K562 (cell line): ENCODE measurements at regions not wholly inside any gene's neighbourhood (a gene's known extent, or its start where the extent isn't known, plus 50 kb on each side); places are given as distances from the start of the nearest gene placed in this dataset.

Experiments used
- CBX8 ChIP-seq: fragments of 200-600 bp; sonication (generic); IDR thresholded peaks from 2 replicates; pipeline ENCODE4 v1.6.1; 2012; ENCODE audit warnings: borderline replicate concordance, mixed run types, low read depth, mild to moderate bottlenecking, moderate library complexity, mixed read lengths, low read length, control low read depth, inconsistent platforms; ENCODE audit not compliant: poor library complexity, severe bottlenecking; ENCODE audit errors: extremely low read depth
- EGR1 ChIP-seq: fragments of 450-650 bp; conservative IDR thresholded peaks from 2 replicates; pipeline ENCODE4 v1.6.1; 2017; ENCODE audit warnings: mild to moderate bottlenecking
- KLF10 ChIP-seq: fragments of 250-450 bp; sonication (Bioruptor Pico); IDR thresholded peaks from 2 replicates; pipeline ENCODE4 v1.6.1; 2021; ENCODE audit warnings: matching md5 sums
- MBD2 ChIP-seq: sonication (generic); IDR thresholded peaks from 2 replicates; pipeline ENCODE4 v1.6.1; 2016; ENCODE audit warnings: low read depth, borderline replicate concordance
- NFE2 ChIP-seq: IDR thresholded peaks from 2 replicates; pipeline ENCODE4 v1.6.1; 2014; ENCODE audit warnings: antibody characterized with exemption, low read depth
- NRF1 ChIP-seq, 2 experiments: fragments of 450-650 bp; IDR thresholded peaks in 1 of 2; conservative IDR thresholded peaks in 1 of 2; 2 replicates each; pipeline ENCODE4 v1.6.1; 2014; ENCODE audit warnings: mild to moderate bottlenecking in 2 of 2
- POLR2A ChIP-seq: fragments of 450-650 bp; conservative IDR thresholded peaks from 2 replicates; pipeline ENCODE4 v1.6.1; 2016
- SP1 ChIP-seq: sonication (generic); formaldehyde crosslinking; IDR thresholded peaks from 2 replicates; pipeline ENCODE4 v1.8.1; 2022; ENCODE audit warnings: mild to moderate bottlenecking, missing genetic modification reagents
- SP2 ChIP-seq: IDR thresholded peaks from 2 replicates; pipeline ENCODE4 v1.6.1; 2011; ENCODE audit warnings: mild to moderate bottlenecking, low read depth, low read length, moderate library complexity; ENCODE audit not compliant: poor library complexity, severe bottlenecking; ENCODE audit errors: extremely low read depth
- ZBTB17 ChIP-seq: fragments of 450-650 bp; formaldehyde crosslinking; IDR thresholded peaks from 2 replicates; pipeline ENCODE4 v1.4.0; 2020; ENCODE audit warnings: mild to moderate bottlenecking
- ZSCAN29 ChIP-seq: fragments of 450-650 bp; IDR thresholded peaks from 2 replicates; pipeline ENCODE4 v1.6.1; 2017
- TF ChIP-seq, protein P1 (sequence below), 3 experiments: IDR thresholded peaks in 2 of 3; conservative IDR thresholded peaks in 1 of 3; 2 replicates each; pipeline ENCODE4 v1.5.1; 2011 to 2012; ENCODE audit warnings: low read length in 3 of 3, mild to moderate bottlenecking in 3 of 3, control low read depth in 2 of 3, improper control_type of control experiment in 1 of 3, inconsistent platforms in 1 of 3, low read depth in 1 of 3, mixed read lengths in 1 of 3, moderate library complexity in 1 of 3; ENCODE audit not compliant: insufficient read depth in 2 of 3
- TF ChIP-seq, protein P2 (sequence below): fragments of 250-450 bp; sonication (Bioruptor Pico); IDR thresholded peaks from 2 replicates; pipeline ENCODE4 v1.4.0; 2020
- TF ChIP-seq, protein P3 (sequence below): sonication (generic); formaldehyde crosslinking; IDR thresholded peaks from 2 replicates; pipeline ENCODE4 v1.8.0; 2022; ENCODE audit warnings: mild to moderate bottlenecking, missing genetic modification reagents, borderline replicate concordance

DNA sequence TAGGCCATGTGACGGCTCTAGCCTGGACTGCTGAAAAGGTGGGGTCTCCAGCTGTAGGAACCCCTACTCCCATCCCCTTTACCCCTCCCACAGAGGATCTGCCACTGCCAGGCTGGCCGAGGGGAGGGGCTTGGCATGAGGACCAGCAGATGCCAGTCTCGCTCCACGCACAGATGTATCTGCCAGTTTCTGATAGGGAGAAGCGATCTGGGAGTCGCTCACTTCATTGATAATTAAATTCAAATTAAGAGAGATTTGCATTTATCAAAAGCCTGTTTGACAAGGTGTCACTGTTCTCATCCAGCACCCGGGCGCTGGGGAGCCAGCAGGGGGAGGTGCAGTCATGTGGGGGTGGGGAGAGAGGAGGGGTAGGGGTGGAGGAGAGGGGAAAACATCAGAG is 217.6 kb upstream of the MYL2 start:
- no peak for TF ChIP-seq KLF10 (CRISPR knock-in tag)
- TF ChIP-seq, protein P1, sequence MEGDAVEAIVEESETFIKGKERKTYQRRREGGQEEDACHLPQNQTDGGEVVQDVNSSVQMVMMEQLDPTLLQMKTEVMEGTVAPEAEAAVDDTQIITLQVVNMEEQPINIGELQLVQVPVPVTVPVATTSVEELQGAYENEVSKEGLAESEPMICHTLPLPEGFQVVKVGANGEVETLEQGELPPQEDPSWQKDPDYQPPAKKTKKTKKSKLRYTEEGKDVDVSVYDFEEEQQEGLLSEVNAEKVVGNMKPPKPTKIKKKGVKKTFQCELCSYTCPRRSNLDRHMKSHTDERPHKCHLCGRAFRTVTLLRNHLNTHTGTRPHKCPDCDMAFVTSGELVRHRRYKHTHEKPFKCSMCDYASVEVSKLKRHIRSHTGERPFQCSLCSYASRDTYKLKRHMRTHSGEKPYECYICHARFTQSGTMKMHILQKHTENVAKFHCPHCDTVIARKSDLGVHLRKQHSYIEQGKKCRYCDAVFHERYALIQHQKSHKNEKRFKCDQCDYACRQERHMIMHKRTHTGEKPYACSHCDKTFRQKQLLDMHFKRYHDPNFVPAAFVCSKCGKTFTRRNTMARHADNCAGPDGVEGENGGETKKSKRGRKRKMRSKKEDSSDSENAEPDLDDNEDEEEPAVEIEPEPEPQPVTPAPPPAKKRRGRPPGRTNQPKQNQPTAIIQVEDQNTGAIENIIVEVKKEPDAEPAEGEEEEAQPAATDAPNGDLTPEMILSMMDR (IDR thresholded peaks at IDR 0.05 in 2 of 3, conservative IDR thresholded peaks at IDR 0.05 in 1 of 3; ENCODE audit: insufficient read depth in 2 of 3, low read depth in 1 of 3, low read length in 3 of 3), result no peak
- TF ChIP-seq POLR2A, result no peak
- TF ChIP-seq, protein P2, sequence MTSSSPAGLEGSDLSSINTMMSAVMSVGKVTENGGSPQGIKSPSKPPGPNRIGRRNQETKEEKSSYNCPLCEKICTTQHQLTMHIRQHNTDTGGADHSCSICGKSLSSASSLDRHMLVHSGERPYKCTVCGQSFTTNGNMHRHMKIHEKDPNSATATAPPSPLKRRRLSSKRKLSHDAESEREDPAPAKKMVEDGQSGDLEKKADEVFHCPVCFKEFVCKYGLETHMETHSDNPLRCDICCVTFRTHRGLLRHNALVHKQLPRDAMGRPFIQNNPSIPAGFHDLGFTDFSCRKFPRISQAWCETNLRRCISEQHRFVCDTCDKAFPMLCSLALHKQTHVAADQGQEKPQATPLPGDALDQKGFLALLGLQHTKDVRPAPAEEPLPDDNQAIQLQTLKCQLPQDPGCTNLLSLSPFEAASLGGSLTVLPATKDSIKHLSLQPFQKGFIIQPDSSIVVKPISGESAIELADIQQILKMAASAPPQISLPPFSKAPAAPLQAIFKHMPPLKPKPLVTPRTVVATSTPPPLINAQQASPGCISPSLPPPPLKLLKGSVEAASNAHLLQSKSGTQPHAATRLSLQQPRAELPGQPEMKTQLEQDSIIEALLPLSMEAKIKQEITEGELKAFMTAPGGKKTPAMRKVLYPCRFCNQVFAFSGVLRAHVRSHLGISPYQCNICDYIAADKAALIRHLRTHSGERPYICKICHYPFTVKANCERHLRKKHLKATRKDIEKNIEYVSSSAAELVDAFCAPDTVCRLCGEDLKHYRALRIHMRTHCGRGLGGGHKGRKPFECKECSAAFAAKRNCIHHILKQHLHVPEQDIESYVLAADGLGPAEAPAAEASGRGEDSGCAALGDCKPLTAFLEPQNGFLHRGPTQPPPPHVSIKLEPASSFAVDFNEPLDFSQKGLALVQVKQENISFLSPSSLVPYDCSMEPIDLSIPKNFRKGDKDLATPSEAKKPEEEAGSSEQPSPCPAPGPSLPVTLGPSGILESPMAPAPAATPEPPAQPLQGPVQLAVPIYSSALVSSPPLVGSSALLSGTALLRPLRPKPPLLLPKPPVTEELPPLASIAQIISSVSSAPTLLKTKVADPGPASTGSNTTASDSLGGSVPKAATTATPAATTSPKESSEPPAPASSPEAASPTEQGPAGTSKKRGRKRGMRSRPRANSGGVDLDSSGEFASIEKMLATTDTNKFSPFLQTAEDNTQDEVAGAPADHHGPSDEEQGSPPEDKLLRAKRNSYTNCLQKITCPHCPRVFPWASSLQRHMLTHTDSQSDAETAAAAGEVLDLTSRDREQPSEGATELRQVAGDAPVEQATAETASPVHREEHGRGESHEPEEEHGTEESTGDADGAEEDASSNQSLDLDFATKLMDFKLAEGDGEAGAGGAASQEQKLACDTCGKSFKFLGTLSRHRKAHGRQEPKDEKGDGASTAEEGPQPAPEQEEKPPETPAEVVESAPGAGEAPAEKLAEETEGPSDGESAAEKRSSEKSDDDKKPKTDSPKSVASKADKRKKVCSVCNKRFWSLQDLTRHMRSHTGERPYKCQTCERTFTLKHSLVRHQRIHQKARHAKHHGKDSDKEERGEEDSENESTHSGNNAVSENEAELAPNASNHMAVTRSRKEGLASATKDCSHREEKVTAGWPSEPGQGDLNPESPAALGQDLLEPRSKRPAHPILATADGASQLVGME (CRISPR knock-in tag), result no peak
- no peak for TF ChIP-seq SP1 (CRISPR knock-in tag)
- TF ChIP-seq ZSCAN29, result no peak
- no peak for TF ChIP-seq NFE2
- TF ChIP-seq CBX8, result no peak
- TF ChIP-seq EGR1, result no peak
- no peak for TF ChIP-seq MBD2
- TF ChIP-seq NRF1 (conservative IDR thresholded peaks at IDR 0.05 in 1 of 2, IDR thresholded peaks at IDR 0.05 in 1 of 2), result no peak
- TF ChIP-seq ZBTB17 (CRISPR knock-in tag), result no peak
- TF ChIP-seq, protein P3, sequence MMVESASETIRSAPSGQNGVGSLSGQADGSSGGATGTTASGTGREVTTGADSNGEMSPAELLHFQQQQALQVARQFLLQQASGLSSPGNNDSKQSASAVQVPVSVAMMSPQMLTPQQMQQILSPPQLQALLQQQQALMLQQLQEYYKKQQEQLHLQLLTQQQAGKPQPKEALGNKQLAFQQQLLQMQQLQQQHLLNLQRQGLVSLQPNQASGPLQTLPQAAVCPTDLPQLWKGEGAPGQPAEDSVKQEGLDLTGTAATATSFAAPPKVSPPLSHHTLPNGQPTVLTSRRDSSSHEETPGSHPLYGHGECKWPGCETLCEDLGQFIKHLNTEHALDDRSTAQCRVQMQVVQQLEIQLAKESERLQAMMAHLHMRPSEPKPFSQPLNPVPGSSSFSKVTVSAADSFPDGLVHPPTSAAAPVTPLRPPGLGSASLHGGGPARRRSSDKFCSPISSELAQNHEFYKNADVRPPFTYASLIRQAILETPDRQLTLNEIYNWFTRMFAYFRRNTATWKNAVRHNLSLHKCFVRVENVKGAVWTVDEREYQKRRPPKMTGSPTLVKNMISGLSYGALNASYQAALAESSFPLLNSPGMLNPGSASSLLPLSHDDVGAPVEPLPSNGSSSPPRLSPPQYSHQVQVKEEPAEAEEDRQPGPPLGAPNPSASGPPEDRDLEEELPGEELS (CRISPR knock-in tag), result no peak
- TF ChIP-seq SP2, result no peak
